Hepatocyte (in vitro differentiated cells): ENCODE measurements at regions not wholly inside any gene's neighbourhood (a gene's known extent, or its start where the extent isn't known, plus 50 kb on each side); places are given as distances from the start of the nearest gene placed in this dataset.

Experiments used
- DNase-seq: peaks from one replicate; pipeline ENCODE4 v3.0.0-alpha.2; 2016; ENCODE audit warnings: low spot score
- H2AFZ ChIP-seq: fragments of 200-600 bp; sonication (generic); 2 replicates; pipeline ENCODE4 v1.6.0; 2016; ENCODE audit warnings: antibody characterized with exemption, mild to moderate bottlenecking
- H3K27ac ChIP-seq: fragments of 200-600 bp; sonication (generic); 2 replicates; pipeline ENCODE4 v1.5.1; 2016; ENCODE audit warnings: mild to moderate bottlenecking
- H3K27me3 ChIP-seq: fragments of 200-600 bp; sonication (generic); 2 replicates; pipeline ENCODE4 v1.6.1; 2016
- H3K36me3 ChIP-seq: fragments of 200-600 bp; sonication (generic); replicated peaks from 2 replicates; pipeline ENCODE4 v1.5.1; 2016; ENCODE audit warnings: low read depth; ENCODE audit not compliant: insufficient read depth
- H3K4me1 ChIP-seq: fragments of 200-600 bp; sonication (generic); 2 replicates; pipeline ENCODE4 v1.5.1; 2016; ENCODE audit warnings: mild to moderate bottlenecking, moderate library complexity; ENCODE audit not compliant: insufficient read depth
- H3K4me2 ChIP-seq: fragments of 200-600 bp; sonication (generic); 2 replicates; pipeline ENCODE4 v1.6.0; 2016
- H3K4me3 ChIP-seq: fragments of 200-600 bp; sonication (generic); 2 replicates; pipeline ENCODE4 v1.5.1; 2016; ENCODE audit warnings: mild to moderate bottlenecking
- H3K79me2 ChIP-seq: fragments of 200-600 bp; sonication (generic); 2 replicates; pipeline ENCODE4 v1.6.0; 2017; ENCODE audit warnings: mild to moderate bottlenecking
- H3K9me2 ChIP-seq: fragments of 200-600 bp; sonication (generic); replicated peaks from 2 replicates; pipeline ENCODE4 v1.6.0; 2017; ENCODE audit warnings: mild to moderate bottlenecking; ENCODE audit not compliant: insufficient read depth
- H3K9me3 ChIP-seq: fragments of 200-600 bp; sonication (generic); 2 replicates; pipeline ENCODE4 v1.5.1; 2016; ENCODE audit warnings: low read depth, mild to moderate bottlenecking
- H4K20me1 ChIP-seq: fragments of 200-600 bp; sonication (generic); 2 replicates; pipeline ENCODE4 v1.6.0; 2016; ENCODE audit warnings: mild to moderate bottlenecking; ENCODE audit not compliant: insufficient read depth, poor library complexity, severe bottlenecking
- EZH2 ChIP-seq: fragments of 200-600 bp; sonication (generic); IDR thresholded peaks from 2 replicates; pipeline ENCODE4 v1.6.1; 2016; ENCODE audit warnings: antibody characterized with exemption, mild to moderate bottlenecking, borderline replicate concordance
- EZH2phosphoT487 ChIP-seq: fragments of 200-600 bp; sonication (generic); IDR thresholded peaks from one replicate; pipeline ENCODE4 v1.6.1; 2018; ENCODE audit warnings: antibody characterized with exemption, mild to moderate bottlenecking, low read depth, moderate library complexity; ENCODE audit not compliant: unreplicated experiment, severe bottlenecking
- WGBS: methylation state at CpG from one replicate; pipeline ENCODE4 v1.1.6; 2016; ENCODE audit warnings: low lambda C conversion rate; ENCODE audit errors: missing lambda C conversion rate; 5-methylcytosine and 5-hydroxymethylcytosine counted together
- TF ChIP-seq, protein P1 (sequence below): fragments of 200-600 bp; sonication (generic); IDR thresholded peaks from 2 replicates; pipeline ENCODE4 v1.5.1; 2016; ENCODE audit warnings: antibody characterized with exemption, mild to moderate bottlenecking; ENCODE audit not compliant: poor library complexity

DNA sequence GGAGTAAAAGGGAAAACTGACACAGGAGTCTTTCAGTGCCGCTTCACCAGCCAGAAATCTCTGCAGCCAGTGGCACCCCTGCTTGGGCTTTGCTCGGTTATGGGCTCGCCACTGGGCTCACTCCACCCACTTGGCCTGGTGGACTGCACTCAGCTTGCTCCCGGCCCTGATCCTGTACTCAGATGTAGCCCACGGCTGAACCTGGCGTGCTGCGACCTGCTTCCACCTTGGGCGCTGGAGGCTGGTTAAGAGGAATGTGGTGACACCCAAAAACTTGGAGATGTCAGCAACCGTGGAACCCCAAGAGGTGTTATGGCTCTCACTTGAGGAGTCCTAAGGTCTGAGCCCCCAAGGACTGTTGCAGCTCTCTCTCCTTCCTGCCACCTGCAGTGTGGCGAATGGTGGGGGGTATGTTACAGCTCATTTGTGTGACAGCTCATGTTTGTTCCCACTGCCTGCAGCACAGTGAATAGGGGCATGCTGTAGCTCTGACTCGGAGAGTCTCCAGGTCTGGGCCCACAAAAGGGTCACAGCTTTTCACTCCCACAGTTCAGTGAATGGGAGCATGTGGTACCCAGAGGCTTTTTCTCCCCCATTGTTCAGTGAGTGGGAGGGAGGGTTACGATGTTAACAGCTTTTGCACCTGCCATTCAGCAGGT lies 1124.5 kb upstream of the ATXN8OS start:
- no peak overlapping the region for H3K4me2 ChIP-seq
- H3K27me3 ChIP-seq: no peaks in the 10 kb centered on the region
- no peaks in the 10 kb centered on the region for H3K36me3 ChIP-seq
- no peak overlapping the region for H3K27ac ChIP-seq
- no peaks in the 10 kb centered on the region for H3K79me2 ChIP-seq
- no peaks in the 10 kb centered on the region for H3K9me3 ChIP-seq
- no peaks in the 10 kb centered on the region for H4K20me1 ChIP-seq
- H3K4me3 ChIP-seq: no peak overlapping the region
- WGBS: 94% methylated on average over 12 of the region's 12 CpGs
- H3K4me1 ChIP-seq: no peaks in the 10 kb centered on the region
- DNase-seq: no peak
- H3K9me2 ChIP-seq: no peaks in the 10 kb centered on the region
- TF ChIP-seq EZH2phosphoT487: no peak
- TF ChIP-seq, protein P1, sequence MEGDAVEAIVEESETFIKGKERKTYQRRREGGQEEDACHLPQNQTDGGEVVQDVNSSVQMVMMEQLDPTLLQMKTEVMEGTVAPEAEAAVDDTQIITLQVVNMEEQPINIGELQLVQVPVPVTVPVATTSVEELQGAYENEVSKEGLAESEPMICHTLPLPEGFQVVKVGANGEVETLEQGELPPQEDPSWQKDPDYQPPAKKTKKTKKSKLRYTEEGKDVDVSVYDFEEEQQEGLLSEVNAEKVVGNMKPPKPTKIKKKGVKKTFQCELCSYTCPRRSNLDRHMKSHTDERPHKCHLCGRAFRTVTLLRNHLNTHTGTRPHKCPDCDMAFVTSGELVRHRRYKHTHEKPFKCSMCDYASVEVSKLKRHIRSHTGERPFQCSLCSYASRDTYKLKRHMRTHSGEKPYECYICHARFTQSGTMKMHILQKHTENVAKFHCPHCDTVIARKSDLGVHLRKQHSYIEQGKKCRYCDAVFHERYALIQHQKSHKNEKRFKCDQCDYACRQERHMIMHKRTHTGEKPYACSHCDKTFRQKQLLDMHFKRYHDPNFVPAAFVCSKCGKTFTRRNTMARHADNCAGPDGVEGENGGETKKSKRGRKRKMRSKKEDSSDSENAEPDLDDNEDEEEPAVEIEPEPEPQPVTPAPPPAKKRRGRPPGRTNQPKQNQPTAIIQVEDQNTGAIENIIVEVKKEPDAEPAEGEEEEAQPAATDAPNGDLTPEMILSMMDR: no peak
- TF ChIP-seq EZH2: no peak
- no peak overlapping the region for H2AFZ ChIP-seq

DNA sequence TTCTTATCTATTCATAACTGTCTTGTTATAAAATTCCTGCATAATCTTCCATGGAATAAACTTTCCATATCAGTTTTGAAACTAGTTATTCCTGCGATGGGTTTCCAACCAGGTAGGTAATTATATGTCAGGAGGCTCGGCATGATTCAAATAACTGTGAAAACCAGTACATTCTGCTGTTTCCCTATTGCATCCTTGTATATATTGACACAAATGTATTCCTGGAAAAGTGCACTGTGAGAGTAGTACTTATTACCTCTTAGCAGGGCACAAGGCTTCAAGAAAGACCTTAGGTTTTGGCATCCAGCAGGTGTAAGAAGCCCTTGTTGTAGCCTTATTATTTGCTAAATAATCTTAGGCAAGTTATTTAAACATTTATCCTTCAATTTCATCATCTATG lies 1131.3 kb upstream of the ATXN8OS start:
- Histone ChIP-seq H3K27me3 (no peaks in the 10 kb centered on the region), H3K4me1 (no peaks in the 10 kb centered on the region), H3K4me3 (no peak overlapping the region), H3K4me2 (no peak overlapping the region), H4K20me1 (no peaks in the 10 kb centered on the region), H2AFZ (no peak overlapping the region), H3K27ac (no peak overlapping the region), H3K79me2 (no peaks in the 10 kb centered on the region), H3K9me3 (no peaks in the 10 kb centered on the region), H3K36me3 (no peaks in the 10 kb centered on the region), H3K9me2 (no peaks in the 10 kb centered on the region)
- TF ChIP-seq EZH2: no peak
- TF ChIP-seq, protein P1: no peak
- TF ChIP-seq EZH2phosphoT487: no peak
- DNase-seq: no peak
- WGBS: 96% methylated on average over 2 of the region's 2 CpGs

DNA sequence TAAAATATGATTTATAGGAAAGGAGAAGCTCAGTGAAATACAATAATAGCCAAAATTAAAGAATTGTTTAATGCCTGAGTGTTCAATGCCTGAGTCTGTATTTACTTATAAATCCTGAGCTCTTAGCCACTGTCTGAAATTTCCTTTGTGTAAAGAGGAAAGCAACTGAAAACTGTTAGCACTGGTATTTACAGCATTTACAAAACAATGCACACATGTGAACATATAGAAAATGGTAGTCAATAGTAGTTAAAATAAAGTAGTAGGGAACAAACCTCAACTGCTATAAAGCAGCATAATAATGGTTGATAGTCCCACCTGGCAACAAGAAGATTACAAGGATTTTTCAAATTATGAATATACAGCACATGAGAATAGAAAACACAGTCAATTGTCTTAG lies 1137.1 kb upstream of the ATXN8OS start:
- no peaks in the 10 kb centered on the region for H3K79me2 ChIP-seq
- no peak for DNase-seq

More for the DNA sequence above, 1137.1 kb upstream of the ATXN8OS start:
- Histone ChIP-seq H3K36me3 (no peaks in the 10 kb centered on the region), H3K27me3 (no peaks in the 10 kb centered on the region), H3K4me1 (no peaks in the 10 kb centered on the region), H3K4me2 (no peak overlapping the region), H3K9me2 (no peaks in the 10 kb centered on the region), H4K20me1 (no peaks in the 10 kb centered on the region), H3K9me3 (no peaks in the 10 kb centered on the region), H3K27ac (no peak overlapping the region), H2AFZ (no peak overlapping the region), H3K4me3 (no peak overlapping the region)
- TF ChIP-seq EZH2: no peak
- TF ChIP-seq, protein P1: no peak
